ENCODE measurements at regions not wholly inside any gene's neighbourhood (a gene's known extent, or its start where the extent isn't known, plus 50 kb on each side); places are given as distances from the start of the nearest gene placed in this dataset.

- no peak for TF ChIP-seq POLR2AphosphoS5 (IDR thresholded peaks at IDR 0.05; ENCODE audit: low read depth)
- no peak for TF ChIP-seq CTCF (IDR thresholded peaks at IDR 0.05; ENCODE audit: insufficient read depth, low read length)
- TF ChIP-seq GABPA (IDR thresholded peaks at IDR 0.05; ENCODE audit: low read depth), result no peak
- no peak for TF ChIP-seq REST (IDR thresholded peaks at IDR 0.05; ENCODE audit: insufficient replicate concordance, low read depth)
- TF ChIP-seq SPI1 (IDR thresholded peaks at IDR 0.05; ENCODE audit: borderline replicate concordance, low read depth), result no peak
Measured at GRCh38 chr10:3354174-3354900, 181.8 kb upstream of the PITRM1 start.
